Inferior parietal cortex (tissue), 1 donor: ENCODE measurements at regions not wholly inside any gene's neighbourhood (a gene's known extent, or its start where the extent isn't known, plus 50 kb on each side); places are given as distances from the start of the nearest gene placed in this dataset.
A peak's percentile ranks its signal among the peaks of the same experiment; 100 is the strongest.
"Not testable (repeated sequence)": the region's sequence is repeated elsewhere in the genome, so short reads cannot be mapped to it uniquely, and the experiment has no call there.

Experiments
- DNase-seq: peaks from one replicate; pipeline ENCODE4 v3.0.0-alpha.2; 2016; ENCODE audit errors: extremely low spot score

DNA sequence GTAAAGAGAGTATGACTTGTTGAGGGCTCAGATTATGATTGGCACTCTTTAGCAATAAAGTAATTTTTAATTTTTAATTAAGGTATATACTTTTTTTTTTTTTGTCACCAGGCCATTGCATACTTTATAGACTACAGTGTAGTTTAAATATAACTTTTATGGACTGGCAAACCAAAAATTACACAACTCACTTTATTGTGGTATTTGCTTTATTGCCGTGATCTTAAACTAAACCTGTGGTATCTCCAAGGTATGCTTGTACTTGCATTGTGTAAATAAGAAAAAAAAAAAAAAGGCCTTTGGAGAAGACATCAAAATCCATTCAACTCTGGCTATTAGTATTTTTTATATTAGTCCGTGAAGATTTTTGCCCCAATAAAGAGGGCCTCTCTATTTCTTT is 646.7 kb upstream of the FOXG1 start:
- no peak for DNase-seq

DNA sequence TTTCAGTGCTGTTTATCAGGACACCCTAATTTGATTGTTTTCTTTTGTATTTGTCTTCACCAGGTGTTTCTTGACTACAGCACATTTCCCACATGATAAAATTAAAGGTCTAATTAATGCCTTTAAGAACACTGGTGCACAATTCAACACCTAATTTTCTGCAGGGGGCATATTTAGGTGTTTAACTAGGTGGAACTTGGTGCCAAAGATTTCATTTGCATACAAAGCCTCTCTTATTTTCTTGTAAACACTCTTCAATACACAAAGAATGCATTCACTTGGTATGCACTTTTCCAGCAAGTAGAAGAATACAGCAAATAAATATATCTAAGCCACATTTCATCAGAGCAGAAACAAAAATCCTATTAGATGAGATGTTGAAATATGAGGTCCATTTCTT is 646.2 kb upstream of the FOXG1 start:
- DNase-seq = no peak

DNA sequence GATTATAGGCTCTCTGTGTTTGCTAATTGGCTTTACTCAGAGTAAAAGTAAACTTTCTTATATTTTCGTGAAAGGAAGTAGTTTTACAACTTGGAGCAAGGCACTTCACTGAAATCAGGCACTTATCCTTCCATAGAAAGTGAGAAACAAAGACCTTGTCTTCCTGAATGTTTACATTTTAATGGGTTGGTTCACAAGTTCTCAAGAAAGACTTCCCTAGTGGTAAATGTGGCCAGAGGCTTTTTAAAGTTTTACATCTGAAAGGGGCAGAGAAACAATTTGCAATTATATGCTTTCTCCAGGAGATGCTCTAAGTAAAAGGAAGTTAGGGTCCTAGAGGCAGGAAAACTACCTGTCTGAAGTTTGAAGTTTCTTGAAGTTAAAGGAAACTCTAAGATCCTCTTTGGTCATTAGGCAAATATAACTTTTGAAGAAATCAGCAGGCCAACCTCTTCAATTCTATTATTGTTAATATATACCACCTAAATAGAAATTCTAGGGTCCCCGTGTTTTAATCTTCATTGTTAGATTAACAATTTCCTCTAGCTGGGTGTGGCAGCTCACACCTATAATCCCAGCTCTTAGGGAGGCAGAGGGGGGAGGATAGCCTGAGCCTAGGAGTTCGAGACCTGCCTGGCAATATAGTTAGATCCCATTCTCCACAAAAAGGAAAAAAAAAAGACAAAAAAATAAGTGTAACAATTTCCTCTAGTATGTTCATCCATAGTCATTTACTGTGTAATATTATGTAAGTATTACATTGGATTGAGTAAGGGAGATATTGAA is 644.9 kb upstream of the FOXG1 start:
- DNase-seq = no peak

DNA sequence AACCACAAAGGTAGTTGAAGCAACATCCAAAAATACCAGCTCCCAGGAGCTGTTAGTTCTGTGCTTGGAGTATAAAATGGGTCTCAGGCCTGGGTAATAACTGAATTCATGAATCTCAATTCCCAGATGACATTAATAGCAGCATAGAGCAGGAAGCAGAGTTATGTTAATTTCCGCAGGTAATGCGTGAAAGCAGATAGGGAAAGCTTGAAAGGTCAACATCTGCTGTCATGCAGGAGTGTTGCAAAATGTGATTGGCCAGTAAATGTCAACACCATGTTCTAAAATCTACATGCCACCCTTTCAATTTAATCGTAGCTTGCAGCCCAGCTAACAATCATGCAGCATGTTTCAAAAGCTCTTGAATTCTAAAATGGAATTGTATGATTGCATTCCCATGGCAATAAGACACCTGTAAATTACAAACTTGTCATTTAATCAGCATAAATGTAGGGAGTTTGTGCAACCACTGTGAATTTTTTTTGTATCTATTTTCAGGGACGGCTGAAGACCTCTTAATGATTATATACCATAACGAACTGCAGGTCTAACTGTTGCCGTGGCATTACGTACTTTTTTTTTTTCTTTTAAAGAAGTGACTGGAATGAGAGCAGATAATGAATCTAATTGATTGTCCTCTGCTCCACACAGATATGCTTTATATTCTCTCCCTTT is 635.8 kb upstream of the FOXG1 start:
- no peak for DNase-seq

DNA sequence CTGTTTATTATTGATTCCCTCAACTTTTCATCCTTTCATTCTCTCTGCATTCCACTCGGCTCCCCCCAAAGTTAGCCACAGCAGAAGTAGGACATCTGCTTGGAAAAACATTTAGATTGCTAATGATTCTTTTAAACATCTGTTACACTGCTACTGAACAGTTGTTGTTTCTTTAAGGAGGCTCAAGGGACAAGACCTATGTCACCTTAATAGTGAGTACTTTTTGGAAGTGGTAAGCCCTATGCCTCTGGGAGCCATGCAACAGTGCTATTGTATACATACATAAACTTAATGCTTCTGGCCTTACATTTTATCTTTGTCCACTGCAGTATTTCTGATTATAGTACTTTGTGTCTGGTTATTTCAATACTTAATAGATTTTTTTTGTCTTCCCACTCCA is 628.2 kb upstream of the FOXG1 start:
- DNase-seq = no peak

DNA sequence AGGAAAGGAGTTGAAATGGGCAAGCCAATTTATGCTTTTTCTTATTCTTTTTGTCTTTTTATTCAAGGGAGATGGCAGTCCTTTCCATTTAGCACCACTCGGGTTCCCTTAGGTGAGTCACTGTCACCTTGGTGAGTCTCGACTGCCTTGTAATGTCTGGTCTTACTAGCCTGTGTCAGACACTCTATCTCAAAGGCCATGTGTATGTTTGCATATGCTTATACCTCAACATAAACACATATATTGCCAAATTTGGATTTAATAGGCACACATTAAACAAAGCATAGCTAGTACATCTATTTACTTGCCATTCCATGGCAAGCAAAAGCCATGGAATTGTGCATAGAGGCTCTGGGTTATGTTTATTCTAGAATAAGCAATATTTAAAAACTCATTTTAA is 624.9 kb upstream of the FOXG1 start:
- no peak for DNase-seq

DNA sequence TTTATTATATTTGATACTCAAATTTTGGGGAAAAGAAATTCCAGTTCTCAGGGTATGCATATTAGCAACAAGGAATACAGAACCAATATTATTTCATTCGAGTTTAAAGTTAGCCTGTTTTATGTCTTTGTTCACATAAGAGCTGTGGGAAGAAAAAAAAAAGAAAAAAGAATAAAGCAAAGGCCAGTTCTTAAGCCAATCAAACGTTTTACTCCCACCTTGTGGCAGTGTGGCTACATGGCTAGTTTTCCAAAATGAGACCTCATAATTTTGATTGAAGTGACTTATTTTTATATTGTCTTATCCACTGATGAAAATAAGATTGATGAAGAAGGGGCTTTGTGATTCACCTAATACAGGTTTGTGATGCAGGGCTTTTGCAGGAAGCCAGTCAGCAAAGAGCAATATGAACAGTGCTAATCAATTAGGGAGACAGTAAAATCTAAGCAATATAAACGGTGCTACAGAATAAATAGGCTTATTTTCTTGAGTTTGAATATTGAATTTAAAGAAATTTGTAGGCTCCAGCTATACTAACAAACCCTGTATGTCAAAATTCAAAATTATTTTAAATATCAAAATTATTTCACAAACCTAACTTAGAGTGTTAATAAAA is 624.1 kb upstream of the FOXG1 start:
- peak; percentile 67 for DNase-seq

DNA sequence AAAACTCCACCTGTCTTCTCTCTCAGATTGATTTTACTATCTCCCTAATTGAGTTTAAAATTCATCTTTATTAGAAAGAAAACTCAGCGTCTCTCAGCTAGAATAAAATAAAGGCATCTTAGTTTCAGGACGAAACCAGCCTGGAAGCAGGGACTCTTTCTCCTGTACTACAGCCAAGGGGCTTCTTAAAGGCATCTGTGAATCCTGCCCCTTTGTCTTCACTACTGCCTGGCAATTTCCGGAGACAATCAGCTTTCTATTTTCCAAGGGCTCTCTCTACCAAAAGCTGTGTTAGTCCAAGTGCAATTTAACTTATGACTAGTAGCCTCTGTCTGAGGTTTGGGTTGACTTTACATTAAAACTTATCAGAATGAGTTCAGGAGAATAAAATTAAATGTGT is 623.3 kb upstream of the FOXG1 start:
- peak; percentile 33 for DNase-seq

DNA sequence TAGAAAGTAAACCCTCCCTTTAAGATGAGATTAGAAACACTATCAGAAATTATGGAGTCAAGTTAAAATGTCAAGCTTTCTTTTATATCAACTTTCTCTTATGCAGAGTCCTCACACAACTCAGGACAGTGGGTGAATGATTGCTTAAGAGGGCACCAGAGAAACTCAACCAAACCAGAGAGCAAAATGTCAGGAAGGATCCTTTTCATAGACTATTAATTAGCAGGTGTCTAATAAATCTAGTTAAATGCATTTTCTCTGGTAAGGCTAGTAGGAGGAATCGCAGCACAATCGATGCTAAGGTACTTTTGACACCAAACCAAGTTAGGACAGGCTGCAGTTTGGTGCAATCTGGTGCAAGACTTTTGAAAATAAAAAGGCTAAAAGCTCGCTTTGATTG is 614.7 kb upstream of the FOXG1 start:
- DNase-seq = no peak

DNA sequence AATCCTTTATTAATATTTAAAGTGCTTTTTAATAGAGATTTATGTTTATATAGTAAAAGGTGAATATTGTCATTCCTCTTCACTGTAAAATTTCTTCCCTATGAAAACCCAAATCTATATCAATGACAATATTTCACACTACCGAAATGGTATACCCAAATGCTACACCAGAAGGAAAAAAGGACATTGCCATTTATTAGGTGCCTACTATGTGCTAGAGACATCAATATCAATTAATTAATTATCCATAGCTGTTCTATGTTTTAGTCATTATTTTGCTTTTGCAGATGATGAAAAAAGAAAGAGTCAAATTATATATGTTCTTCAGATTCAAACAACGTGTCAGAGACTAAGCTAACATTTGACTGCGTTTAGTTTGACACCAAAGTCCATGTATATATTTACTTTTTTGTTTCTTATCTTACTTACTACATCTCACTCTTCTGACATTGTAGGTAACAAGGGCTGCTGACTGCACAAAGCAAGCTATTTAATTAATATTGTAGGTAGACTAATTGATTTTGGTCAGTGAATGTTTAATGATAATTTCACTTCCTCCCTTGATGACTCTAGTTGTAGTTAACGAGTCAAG is 614.0 kb upstream of the FOXG1 start:
- no peak for DNase-seq

DNA sequence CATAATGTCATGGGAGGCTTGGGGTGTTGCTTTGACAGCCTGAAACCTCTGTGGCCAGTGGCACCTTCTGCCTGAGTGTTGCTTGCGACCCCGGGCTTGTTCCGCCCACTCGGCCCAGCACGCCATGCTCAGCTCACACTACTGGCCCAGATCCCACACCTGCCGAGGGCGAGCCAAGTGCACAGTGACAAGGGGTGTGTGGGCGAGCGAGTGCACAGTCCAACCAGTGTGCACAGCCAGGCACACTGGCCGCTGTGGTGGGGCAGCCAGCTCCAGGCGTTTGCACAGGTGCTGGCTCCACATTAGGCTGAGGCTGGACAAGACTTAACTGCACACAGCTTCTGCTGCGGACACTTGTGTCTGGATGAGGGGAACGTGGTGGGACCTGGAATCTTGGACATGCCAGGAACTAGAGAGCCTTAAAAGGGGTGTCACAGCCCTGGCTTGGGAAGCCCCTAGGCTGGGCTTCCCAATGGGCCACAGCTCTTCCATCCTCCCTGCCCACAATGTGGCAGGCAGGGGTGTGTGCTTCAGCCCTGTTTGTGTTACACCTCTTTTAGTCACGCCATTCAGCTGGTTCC is 609.2 kb upstream of the FOXG1 start:
- no peak for DNase-seq

DNA sequence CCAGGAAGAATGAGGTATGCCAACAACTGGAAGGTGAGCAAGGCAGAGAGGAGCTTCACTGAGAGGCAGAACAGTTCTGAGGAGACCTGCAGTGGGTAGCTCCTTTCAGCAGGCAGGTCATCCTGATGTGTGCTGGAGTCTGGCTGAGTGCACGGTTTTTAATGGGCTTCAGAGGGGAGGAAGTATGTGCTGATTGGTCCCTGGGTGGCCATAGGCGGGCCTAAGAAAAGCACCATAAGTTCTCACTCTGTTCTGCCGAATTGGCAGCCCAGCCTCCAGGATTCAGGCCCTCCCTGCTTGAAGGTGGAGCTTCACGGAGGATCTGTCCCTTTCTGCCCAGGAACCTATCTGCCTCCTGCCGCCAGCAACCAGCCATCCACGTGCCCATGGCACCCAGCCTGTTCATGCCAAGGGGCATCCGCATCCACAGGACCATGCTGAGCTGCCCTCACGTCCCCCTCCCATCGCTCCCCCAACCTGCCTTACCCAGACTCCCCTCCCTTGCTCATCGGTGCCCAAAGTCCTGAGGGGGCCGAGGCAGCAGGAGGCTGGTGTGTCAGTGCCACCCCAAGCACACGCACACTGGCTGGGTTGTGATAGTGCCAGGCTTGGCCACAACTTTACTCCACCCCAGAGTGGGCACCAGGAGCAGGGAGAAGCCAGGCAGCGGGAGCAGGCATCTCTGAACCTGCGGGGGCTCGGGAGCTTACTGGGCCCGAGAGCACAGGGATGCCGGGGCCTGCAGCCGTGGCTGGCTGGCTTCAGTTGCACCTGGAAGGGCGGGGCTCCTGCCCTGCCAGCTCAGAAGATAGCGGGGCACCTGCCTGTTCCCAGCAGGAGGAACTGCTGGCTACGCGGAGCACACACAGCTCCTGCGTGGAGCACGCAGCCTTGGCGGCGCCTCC is 608.4 kb upstream of the FOXG1 start:
- no peak for DNase-seq

DNA sequence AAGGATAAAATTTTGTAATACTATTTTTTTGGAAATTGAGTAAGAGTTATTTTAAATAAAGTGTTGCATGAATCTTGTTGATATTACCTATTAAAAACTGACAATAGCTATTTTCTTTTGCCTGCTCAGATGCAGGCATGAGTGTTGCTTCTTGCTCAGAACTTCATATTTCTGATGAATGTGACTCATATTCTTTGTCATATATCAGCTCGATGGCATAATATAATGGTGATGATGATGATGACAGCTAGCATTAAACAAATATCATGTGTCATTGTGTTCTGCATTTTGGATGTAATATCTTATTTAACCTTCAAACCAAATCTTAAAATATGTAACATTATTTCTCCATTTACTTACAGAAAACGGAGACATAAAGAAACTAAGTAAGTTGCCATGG is 605.5 kb upstream of the FOXG1 start:
- DNase-seq = no peak

DNA sequence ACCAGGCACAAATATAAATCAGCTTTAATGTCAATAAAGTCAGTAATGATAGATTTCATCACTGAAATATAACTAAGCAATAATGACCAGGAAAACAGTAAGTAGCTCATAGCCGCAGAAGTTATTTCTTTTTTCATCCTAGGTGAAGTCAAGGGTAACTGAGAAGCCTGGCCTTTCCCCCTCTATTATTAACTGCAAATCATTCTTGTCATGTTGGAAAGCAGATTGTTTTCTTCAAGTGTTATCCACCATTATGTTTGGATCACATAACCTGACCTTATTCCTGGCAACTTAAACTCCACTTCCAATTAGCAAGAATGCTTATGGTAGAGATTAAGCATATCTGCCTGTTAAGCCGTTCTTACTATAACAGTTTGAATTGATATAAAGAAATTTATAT is 603.4 kb upstream of the FOXG1 start:
- DNase-seq = no peak

DNA sequence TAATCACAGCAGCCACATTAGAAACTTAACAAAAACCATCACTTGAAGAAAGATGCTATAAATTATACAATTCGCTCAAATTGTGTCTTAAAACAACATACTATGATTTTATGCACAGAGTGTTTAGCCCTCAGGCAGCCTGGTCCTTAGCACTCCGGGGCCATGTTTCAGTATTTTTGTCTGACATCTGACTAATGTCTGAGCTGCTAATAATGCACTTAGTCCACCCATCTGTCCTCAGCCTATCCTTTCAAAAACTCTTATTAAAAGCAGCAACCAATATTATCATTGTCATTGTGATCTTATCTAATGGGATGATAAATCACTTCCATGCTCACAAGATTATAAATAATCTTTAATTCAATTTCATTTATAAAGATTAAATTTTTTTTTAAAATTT is 602.7 kb upstream of the FOXG1 start:
- DNase-seq = no peak

DNA sequence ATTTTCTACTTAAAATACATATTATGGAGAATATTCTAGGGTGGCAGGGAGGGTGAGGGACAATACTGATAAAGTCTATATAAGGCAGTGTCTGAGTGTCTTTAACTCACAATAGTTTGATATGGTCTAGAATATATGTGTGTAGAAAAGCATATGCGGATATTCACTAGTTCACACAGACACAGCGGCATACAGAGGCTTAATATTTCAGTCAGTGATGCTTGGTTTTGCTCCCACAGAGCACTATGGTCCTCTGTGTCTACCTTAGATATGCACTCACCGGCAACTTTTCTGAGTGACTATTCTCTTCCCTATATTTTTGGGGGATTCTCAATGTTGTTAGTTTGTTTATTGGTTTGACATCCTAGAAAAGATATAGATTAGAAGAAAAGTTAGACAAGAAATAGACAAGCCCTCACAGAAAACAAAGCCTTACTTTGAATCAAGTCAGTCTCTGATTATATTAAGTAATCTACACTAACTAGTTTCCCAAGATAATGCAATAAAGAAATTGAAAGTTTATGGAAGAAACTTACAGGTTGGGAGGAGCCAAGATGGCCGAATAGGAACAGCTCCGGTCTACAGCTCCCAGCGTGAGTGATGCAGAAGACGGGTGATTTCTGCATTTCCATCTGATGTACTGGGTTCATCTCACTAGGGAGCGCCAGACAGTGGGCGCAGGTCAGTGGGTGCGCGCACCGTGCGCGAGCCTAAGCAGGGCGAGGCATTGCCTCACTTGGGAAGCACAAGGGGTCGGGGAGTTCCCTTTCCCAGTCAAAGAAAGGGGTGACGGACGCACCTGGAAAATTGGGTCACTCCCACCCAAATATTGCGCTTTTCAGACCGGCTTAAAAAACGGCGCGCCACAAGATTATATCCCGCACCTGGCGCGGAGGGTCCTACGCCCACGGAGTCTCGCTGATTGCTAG is 578.4 kb upstream of the FOXG1 start:
- not testable (repeated sequence) for DNase-seq

DNA sequence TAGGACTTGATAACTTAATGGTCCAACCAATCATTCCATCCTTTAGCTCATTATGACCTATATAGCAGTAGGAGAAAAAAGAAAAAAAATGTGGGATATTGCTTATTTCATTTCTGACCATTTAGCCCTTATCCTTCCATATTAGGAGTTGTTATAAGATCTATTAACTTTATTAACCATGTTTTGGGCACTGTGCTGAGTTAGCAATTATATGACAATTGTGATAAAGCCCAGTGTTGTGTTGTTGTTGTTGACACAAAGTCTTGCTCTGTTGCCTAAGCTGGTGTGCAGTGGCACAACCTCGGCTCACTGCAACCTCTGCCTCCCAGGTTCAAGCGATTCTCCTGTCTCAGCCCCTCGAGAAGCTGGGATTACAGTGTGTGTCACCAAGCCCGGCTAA is 569.7 kb upstream of the FOXG1 start:
- DNase-seq = no peak

DNA sequence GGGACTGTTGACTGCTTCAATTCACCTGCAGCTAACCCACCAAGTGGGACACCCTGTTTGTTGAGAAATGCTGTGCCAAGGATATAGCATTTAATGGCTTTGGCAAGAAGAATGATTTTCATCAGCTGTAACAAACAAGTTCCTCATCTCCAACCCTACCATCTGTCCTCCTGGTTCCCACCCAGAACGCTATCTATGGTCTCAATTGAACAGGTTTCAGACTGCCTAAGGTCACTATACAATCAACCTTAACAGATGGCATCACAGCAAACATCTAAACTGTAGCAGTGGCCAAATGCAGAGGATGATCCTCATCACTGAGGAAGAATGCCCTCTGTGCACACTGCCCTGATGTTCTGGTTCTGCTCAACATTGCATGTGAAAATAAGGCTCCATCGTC is 546.2 kb upstream of the FOXG1 start:
- no peak for DNase-seq

DNA sequence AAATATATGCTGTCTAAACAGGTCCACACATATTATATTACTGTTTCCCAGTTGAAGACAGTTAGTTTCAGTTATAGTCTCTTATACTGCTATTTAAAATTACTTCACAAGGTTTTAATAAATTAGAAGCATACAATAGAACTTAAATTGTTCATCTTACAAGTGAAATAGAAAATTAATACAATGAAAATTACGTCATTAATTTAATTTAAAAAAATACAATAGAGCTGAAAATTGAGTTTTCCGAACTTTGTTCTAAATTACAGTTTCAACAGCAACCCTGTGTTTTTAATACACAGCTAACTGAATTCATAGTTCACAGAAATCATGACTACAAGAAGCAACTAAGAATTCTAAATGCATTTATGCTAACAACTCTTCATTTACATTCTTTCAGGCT is 525.7 kb upstream of the FOXG1 start:
- no peak for DNase-seq

DNA sequence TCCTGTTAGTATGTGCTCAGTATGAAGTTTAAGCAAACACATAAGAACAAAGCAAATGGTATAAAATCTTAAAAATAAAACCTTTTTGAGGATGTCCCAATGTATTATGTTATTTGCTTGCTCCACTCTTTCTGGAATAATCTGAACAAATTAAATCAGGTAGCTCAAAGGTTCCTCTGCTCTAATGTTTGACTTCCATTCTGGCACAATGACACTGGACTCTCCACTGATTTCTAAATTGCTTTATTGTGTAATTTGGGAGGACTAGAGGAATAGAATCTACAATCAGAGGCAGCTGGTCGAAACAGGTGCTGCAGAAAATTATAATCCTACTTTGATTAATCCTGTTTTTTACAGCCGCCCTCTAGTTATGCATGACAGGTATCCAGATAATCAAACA is 523.7 kb upstream of the FOXG1 start:
- DNase-seq = no peak
